AG04450 (cell line): ENCODE measurements at regions not wholly inside any gene's neighbourhood (a gene's known extent, or its start where the extent isn't known, plus 50 kb on each side); places are given as distances from the start of the nearest gene placed in this dataset.
A peak's percentile ranks its signal among the peaks of the same experiment; 100 is the strongest.

Experiments used
- CTCF ChIA-PET: fragments of 300-600, 350-600 bp; formaldehyde crosslinking; extraction: SDS; loops from one replicate; lab custom pipeline; 2022; ENCODE audit warnings: antibody characterized with exemption, inconsistent platforms; lab: Charles Lee
- POLR2A ChIA-PET: fragments of 350-600 bp; formaldehyde crosslinking; extraction: SDS; loops from one replicate; lab custom pipeline; 2021; ENCODE audit warnings: antibody characterized with exemption, inconsistent platforms; lab: Yijun Ruan, JAX
- DNase-seq: peaks from one replicate; pipeline ENCODE4 v3.0.0-alpha.2; 2011; ENCODE audit warnings: low read depth, low spot score
- H3K27ac ChIP-seq: one replicate; pipeline ENCODE4 v1.5.1; 2012; ENCODE audit warnings: low read depth, low read length, control low read depth
- H3K27me3 ChIP-seq: one replicate; pipeline ENCODE4 v1.6.0; 2012; ENCODE audit warnings: low read length; ENCODE audit not compliant: control insufficient read depth, insufficient read depth
- H3K4me3 ChIP-seq: 2 replicates; pipeline ENCODE4 v1.5.1; 2011; ENCODE audit warnings: mild to moderate bottlenecking, low read depth, low read length, control low read depth
- H3K9me3 ChIP-seq: 2 replicates; pipeline ENCODE4 v1.5.1; 2012; ENCODE audit warnings: low read length; ENCODE audit not compliant: control insufficient read depth, insufficient read depth
- TF ChIP-seq, protein P1 (sequence below): IDR thresholded peaks from 2 replicates; pipeline ENCODE4 v1.5.1; 2011; ENCODE audit warnings: low read depth, low read length, control low read depth, inconsistent platforms

- DNase-seq, result no peak
- ChIA-PET CTCF (interaction anchor here (0.5 to 1.0 kb wide), 2 partner anchors 64 to 439 kb away, joined by 3 read pairs; no protein-coding TSS in a partner anchor), POLR2A (no interaction called here)
- Histone ChIP-seq H3K27ac (no peak overlapping the region), H3K27me3 (no peaks in the 10 kb centered on the region), H3K9me3 (no peaks in the 10 kb centered on the region; the same call in 1 of the 2 replicates), H3K4me3 (no peak overlapping the region)
- TF ChIP-seq, protein P1, sequence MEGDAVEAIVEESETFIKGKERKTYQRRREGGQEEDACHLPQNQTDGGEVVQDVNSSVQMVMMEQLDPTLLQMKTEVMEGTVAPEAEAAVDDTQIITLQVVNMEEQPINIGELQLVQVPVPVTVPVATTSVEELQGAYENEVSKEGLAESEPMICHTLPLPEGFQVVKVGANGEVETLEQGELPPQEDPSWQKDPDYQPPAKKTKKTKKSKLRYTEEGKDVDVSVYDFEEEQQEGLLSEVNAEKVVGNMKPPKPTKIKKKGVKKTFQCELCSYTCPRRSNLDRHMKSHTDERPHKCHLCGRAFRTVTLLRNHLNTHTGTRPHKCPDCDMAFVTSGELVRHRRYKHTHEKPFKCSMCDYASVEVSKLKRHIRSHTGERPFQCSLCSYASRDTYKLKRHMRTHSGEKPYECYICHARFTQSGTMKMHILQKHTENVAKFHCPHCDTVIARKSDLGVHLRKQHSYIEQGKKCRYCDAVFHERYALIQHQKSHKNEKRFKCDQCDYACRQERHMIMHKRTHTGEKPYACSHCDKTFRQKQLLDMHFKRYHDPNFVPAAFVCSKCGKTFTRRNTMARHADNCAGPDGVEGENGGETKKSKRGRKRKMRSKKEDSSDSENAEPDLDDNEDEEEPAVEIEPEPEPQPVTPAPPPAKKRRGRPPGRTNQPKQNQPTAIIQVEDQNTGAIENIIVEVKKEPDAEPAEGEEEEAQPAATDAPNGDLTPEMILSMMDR, result no peak
Observed at GRCh38 chr2:12302140-12302539, 414.6 kb upstream of the TRIB2 start.

- CTCF ChIA-PET, result interaction anchor here (1.0 kb wide), 1 partner anchor 439 kb away, joined by 3 read pairs; no protein-coding TSS in a partner anchor
- Histone ChIP-seq H3K27ac (no peak overlapping the region), H3K27me3 (no peaks in the 10 kb centered on the region), H3K4me3 (no peak overlapping the region), H3K9me3 (no peaks in the 10 kb centered on the region; the same call in 1 of the 2 replicates)
- no peak for DNase-seq
- POLR2A ChIA-PET, result no interaction called here
- TF ChIP-seq, protein P1, result no peak
Observed at GRCh38 chr2:12302691-12303090, 414.0 kb upstream of the TRIB2 start.

DNA sequence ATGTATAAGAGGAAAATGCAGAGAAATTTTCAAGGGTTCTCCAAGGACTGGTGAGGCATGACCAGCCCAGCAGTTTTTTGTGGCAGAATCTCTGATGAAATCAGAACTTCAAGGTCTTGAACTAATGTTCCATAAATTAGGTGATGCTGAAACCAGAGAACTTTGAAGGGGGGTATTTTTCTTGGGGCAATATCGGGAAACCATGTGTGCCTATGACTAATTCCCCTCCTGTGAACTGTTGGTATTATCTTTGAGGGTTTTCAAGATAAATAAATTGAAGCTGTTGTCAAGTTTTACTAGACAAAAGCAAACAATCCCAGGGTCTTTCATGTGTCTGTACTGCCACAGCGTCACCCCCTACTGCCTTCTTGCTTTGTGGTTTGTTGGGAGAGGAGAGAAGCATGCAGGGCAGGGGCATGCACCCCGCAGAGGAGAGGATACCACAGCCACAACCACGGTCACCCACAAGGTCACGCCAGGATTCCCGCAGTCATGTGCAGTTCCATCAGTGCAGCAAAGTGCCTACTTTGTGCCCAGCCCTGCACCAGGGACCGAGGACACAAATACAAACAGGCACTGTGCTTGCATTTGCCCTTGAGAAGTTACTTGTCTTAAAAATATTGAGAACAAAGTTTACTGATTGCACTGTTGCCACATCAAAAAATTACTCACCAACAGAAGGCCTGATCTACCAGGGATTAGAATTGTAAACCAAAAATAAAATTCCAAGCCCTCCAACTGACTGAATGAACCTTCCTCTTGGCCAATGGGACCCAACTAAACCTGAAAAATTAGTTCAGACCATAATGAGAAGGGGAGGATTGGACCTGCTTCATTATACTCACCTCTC, 413.3 kb upstream of the TRIB2 start:
- peak overlapping the region; percentile 47 for H3K27ac ChIP-seq
- H3K27me3 ChIP-seq, result no peaks in the 10 kb centered on the region
- ChIA-PET POLR2A (no interaction called here), CTCF (no interaction called here)
- TF ChIP-seq, protein P1, result no peak
- no peak for DNase-seq
- H3K9me3 ChIP-seq, result no peaks in the 10 kb centered on the region; the same call in 1 of the 2 replicates
- no peak overlapping the region for H3K4me3 ChIP-seq

DNA sequence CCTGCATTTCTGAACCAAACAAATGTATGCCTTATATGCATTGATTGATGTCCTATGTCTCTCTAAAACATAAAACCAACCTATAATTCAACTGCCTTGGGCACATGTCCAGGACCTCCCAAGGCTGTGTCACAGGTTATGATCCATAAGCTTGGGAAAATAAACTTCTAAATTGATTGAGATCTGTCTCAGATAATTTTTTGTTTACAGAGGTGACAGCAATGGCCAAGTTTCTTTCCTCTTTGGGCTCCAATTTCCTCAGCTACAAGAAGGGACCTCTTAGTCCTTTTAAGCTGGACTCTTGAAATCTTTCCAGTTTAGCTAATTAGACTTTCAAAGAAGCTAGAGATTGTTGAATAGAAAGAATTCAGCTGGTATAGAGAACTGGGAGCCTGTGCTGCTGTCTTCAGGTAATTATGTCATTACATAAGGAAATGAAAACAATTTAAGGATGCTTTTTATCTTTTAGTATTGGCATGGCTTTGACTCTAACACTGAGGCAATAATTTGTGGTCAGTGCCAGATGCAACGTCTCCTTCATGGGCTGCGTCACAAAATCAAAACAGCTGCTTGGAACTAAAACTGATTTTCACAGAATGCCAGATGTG, 412.1 kb upstream of the TRIB2 start:
- Histone ChIP-seq H3K4me3 (no peak overlapping the region), H3K27ac (no peak overlapping the region), H3K9me3 (no peaks in the 10 kb centered on the region), H3K27me3 (no peaks in the 10 kb centered on the region)
- CTCF ChIA-PET, result no interaction called here
- no peak for DNase-seq
- POLR2A ChIA-PET, result no interaction called here
- TF ChIP-seq, protein P1, result no peak

GRCh38 chr2:12305931-12306330, 410.8 kb upstream of the TRIB2 start:
- CTCF ChIA-PET, result interaction anchor here (1.2 kb wide), 1 partner anchor 15 kb away, joined by 3 read pairs; no protein-coding TSS in a partner anchor
- no peak for DNase-seq
- Histone ChIP-seq H3K9me3 (no peaks in the 10 kb centered on the region), H3K27ac (no peak overlapping the region), H3K27me3 (no peaks in the 10 kb centered on the region), H3K4me3 (no peak overlapping the region)
- TF ChIP-seq, protein P1, result no peak
- POLR2A ChIA-PET, result no interaction called here
